HG02610 (cell line): ENCODE measurements at regions not wholly inside any gene's neighbourhood (a gene's known extent, or its start where the extent isn't known, plus 50 kb on each side); places are given as distances from the start of the nearest gene placed in this dataset.

ENCODE experiments used
- ATAC-seq: cut with Tn5 transposase; IDR thresholded peaks from one replicate; pipeline ENCODE4 v1.9.1; 2021; ENCODE audit warnings: mild to moderate bottlenecking, moderate library complexity; ENCODE audit not compliant: unreplicated experiment

DNA sequence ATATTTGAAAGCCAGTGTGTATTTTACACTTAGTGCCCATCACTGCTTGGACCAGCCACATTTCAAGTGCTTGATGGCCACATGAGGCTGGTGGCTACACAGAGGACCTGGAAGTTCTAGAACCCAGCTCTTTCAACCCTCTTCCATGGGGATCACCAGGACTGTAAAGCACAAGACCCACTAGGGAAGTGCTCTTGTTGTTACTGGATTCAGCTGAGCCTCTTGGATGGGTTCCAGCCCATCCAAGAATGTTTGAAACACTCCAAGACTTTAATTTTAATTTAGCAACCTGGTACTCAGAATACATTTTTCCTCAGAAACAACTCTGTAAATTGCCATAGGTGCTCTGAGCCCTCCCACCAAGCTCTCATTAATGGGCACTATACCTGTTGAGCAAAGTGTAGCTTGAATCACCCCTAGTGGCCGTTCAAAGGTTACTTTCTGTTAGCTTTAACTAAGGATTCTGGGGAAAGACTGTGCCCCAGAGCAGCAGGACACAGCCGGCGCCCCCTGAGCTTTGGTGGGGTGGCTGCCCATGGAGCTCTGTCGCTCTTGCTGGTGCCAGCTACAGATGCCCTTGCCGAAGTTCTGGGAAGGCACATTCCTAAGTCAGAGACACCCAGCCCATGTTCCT is 212.4 kb downstream of the HSD17B3 start:
- no peak for ATAC-seq

DNA sequence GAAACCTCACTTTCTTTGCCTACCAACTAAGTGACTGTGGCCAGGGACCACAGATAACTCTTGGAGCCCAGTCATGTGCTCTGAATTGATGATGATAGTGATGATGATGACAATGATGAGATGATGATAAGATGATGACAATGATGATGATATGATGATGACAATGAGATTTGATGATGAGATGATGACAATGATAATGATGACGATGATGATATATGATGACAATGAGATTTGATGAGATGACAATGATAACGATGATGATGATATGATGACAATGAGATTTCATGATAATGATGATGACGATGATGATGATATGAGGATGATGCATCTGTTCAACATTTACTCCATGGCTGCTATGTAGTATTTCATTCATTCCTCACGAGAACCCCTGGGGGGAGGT is 213.0 kb downstream of the ERCC6L2 start:
- ATAC-seq, result no peak

DNA sequence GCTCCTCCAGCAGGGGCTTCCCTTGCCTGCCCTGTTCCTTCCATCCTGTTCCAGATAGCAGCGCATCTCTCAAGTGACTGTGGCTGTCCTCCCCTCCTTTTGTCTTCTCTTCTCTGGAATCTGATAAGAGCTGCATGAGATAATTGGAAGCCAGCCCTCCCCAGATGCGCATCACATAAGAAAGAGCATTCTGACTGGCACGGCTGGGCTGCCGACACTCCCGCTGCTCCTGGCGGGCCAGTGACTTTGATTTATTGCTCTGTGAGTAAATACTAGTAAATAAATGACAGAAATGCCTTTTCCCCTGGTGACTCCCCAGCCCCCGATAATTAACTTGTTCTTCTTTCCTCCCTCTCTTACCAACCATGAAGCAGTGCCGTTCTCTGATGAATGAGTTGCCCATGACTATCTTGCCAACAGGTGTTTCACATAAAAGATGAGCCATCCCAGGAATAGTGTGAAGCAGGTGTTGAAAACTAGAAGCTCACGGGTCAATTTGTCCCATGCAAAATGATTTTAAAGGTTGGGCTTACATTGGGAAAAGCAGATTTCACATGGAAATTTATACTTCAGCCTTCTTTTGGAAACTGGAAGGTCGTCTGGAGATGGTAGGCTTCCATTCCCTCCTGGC is 212.3 kb downstream of the ERCC6L2 start:
- no peak for ATAC-seq

DNA sequence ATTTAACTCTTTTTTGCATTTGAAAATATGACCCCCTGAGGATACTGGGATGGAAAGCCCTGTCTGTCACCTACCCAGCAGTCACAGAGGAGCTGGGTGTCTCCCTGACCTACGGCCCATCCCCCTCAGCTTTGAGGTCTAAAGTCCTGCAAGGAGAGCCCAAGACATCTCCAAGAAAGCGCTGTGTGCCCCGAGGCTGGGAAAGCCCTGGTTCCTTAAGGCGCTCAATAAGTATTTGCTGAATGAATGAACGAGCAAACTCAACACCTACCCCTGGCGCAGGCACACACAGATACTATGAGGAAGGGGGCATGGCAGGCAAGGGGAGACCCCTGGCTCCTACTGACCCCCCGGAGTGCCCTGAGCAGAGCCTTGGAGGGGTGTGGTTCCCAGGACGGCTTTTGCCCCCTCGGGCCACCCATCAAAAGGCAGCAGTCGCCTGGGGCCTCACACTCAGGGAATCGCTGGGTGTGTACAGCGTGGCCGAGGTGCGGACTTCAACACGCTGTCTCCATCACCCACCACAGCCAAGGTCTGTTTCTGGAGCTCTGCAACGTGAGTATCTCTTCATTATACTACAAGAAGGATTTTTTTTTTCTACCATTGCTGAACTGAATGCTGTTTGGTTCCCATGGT is 211.6 kb downstream of the ERCC6L2 start:
- ATAC-seq, result no peak

DNA sequence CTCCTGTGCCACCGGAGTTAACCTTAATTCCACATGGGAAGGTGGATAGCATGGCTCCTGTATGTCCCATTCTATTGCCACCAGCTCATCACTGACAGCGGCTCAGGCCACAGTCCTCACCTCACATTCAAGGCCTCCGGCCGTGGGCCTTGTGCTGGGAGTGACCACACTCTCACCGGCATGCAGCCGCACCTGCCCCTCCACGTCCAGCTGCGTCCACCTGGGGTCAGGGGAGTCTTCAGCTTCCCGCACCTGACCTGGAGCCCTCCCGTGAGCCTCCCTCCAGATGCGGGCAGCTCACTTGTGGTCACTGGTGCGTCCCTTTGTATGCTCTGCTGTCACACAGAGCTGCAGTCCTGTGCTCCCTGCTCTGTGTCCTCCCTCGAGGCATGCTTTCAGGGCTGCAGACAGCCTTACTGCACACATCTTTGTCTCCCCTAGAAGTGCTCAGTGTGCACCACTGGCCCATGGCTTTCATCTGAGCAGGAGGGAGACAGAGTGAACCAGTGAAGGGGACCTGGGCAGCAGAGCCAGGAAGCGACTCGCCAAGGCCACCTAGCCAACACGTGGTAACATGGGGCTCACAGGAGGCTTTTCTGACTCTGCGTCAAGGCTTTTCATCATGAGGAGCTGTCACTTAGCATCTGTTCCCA is 210.1 kb downstream of the ERCC6L2 start:
- no peak for ATAC-seq

DNA sequence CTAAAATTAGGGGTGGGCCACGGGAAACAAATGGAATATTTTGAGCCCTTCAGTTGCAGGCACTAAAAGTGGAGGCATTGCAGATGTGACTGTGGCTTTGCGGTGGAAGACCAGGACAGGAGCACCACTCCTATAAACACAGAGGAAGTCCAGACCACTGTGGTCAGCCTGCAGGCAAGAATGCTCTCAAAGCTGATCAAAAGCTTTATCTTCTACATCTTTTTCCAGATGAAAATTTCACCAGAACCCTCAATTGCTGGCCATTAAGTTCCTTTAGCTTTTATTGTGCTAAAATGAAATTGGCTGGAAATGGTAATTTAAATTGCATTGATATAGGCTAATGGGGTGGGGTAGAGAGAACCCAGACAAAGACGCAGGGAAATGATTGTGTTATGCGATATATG is 208.8 kb downstream of the ERCC6L2 start:
- no peak for ATAC-seq

DNA sequence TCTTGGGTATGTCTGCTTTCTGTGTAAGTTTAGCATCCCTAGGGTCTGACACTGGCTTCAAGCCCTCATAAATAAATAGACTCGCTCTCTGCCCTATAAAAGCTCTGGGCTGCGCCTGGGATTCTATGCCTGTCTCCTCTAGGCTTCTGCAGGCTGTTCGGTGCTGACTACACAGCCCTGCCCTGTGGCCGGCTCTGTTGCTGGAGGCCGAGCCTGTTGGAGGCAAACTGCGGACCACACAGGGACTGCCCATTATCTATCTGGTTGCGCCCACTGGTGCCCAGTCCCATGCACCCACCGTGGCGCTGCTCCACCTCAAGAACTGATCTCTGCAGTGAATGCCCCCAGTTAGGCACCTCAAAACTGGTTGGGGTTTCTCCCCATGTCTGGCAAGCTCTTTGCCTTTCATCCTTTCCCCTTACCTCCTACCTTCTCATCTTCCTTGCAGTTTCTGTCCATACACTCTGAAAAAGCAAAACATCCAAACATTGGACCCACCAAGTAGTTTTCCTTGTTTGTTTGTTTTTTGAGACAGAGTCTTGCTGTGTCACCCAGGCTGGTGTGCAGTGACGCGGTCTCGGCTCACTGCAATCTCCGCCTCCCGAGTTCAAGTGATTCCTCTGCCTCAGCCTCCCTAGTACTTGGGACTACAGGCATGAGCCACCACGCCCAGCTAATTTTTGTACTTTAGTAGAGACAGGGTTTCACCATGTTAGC is 207.2 kb downstream of the ERCC6L2 start:
- ATAC-seq, result no peak

DNA sequence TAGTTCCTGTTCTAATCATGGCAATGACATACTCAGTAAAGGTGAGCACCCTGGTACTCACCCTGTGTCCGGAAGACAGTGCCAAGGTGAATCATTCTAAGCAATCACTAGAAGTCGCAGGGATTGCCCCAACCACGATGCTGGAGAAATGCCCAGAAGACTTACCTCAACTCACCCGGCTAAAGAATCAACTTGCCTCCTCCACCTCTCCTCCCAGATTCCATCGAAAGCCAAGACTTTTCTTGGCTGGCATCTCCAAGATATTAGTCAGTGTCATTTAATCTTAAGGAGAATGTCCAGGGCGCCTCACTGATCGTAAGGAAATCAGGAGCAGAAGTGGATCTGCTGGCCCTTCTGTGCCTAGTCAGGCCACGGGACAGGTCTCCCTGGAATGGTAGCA is 204.9 kb downstream of the ERCC6L2 start:
- no peak for ATAC-seq

DNA sequence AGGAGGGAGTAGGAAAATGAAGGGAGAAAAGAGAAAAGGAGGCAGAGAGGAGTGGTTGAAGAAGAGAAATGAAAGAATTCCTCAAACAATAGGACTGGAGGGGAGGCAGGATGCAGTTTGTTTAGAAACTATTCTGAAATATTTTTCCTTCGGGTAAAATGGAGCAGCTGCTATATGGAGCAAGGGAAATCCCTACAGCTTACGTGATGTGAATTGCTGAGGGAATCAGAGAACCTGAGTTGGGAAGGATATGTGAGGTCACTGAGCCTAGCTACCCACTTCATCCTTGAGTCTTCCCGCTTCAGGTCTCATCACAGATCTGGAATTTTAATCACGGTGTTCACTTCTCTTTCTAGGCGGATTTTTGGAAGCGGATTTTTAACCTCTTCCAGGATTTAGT is 204.3 kb downstream of the ERCC6L2 start:
- ATAC-seq, result no peak

DNA sequence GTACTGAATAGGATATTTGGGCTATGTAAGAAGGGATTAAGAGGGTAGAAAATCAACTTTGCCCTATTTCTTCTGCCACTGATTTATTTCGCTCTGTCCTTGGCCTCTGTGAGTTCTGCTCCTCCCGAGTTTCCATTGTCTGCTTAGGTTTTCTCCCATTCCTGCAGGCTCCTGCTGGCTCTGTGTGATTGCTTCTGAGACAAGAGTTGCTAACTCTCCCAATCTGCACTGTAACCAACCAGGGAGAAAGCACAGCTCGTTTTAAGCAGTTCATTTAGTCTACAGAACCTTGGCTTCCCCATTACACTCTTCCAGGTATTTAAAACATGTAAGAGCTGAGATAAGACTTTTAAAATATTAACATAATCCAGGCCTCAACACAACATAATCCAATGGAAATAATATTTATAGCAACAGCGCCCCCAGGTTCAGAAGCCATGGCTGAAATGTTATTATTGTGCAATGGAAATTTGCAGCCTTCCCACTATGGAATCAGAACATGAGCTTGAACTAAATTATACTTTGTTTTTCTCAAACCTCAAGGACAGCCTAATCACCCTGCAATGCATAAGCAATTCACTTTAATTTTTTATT is 203.5 kb downstream of the ERCC6L2 start:
- ATAC-seq, result no peak

DNA sequence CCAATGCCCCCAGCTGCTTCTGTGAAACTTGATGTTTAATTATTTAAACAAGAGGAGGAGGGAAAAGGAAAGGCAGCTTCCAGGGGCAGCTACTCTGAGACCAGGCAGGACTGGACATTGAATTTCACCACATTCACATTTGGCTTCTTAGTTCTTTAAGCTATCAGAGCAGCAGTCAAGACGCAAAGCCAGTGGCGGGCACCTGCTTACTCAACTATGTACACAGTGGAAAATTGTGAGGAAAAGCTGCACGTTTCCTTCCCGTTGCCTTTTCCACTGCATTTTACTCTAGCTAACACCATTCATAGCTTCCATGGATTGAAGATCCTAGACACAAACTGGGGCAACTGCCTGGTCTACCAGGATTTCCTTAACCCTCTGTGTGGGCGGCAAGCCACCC is 200.3 kb downstream of the ERCC6L2 start:
- ATAC-seq, result no peak

DNA sequence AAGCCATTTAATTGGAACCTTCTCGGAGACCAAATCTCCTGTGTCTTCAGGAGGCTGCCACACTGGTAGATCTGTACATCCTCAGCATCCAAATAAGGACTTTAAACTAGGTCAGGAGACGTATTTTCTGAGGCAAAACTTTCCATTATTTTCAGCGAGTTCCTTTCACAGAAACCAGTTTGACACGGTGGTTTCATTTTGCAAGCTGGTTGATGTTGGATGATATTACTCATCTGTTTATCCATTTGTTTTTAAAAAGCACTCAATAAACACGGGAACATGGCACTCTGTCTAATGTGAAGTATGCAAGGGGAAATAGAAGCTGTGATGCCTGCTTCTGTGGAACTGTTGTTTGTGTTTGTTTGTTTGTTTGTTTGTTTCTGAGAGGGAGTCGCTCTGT is 199.6 kb downstream of the ERCC6L2 start:
- ATAC-seq, result no peak

DNA sequence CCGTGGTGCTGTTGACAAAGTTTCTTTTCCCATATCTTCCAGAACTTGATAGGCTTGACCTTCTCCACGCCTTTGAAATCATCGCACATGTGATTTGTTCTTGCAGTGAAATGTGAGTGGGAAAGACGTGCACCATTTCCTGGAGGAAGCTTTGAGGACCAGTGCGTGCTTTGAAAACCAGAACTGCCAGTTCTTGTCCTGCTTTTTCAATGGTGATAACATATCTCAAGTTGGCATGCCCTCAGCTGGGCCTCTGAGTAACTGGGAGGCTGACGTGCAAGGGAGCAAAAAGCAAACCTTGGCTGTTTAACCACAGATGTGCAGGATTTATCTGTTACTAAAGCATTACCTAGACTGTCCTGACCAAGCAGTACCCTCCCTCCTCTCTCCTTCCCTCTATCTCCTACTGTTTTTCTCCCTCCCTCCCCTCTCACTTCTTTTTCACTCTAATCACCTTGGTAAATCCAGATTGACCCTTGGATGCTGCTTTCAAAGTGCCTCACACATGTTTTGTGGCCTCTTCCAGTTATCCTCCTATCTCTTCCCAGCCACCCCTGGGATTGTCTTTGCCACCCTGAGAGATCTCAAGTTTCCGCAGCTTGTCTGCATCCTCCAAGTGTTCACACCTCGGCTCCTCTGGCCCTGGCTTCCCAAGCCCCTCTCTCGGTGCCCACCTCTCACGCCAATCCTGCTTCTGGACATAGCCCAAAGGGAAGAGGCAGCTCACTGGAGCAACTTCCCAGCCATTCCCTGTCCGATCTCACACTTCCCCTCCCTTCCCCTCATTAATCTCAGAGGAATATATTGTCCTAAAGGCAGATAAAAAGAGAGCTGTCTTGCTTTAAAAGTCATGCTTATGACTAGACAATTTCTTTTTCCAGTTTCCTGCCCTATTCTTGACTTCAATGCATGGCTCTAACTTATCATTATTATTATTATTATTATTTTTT is 198.3 kb downstream of the ERCC6L2 start:
- ATAC-seq, result no peak

DNA sequence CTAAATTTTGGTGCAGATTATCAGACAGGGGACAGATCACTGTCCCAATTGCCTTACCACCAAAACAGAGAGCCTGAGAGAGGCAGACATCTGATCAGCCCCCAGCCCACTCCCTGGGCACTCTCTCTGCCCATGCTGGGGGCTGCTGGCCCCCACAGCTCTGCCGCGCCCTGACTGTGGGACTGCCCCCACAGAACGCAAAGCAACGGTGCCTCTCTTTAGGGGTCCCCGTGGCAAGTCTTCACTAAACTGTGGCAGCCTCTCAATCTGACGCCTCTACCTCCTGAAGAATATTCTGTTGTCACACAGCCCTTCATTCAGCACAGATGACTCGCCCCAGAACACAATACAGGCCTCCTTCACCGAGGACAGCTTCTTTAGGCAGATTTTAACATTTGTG is 197.4 kb downstream of the ERCC6L2 start:
- ATAC-seq, result no peak

DNA sequence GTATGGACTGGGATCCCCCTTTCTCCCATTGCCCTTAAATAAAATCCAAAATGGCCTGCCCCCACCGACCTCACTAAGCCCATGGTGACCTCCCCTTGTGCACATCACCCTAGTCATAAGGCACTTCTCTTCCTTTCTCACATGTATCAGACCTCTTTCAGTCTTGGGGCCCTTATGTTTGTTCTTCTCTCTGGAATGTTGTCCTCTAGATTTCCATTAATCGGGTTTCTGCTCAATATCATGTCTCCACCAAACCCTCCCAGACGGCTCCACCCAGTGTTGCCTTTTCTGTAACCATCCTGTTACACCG is 196.3 kb downstream of the ERCC6L2 start:
- ATAC-seq, result no peak

DNA sequence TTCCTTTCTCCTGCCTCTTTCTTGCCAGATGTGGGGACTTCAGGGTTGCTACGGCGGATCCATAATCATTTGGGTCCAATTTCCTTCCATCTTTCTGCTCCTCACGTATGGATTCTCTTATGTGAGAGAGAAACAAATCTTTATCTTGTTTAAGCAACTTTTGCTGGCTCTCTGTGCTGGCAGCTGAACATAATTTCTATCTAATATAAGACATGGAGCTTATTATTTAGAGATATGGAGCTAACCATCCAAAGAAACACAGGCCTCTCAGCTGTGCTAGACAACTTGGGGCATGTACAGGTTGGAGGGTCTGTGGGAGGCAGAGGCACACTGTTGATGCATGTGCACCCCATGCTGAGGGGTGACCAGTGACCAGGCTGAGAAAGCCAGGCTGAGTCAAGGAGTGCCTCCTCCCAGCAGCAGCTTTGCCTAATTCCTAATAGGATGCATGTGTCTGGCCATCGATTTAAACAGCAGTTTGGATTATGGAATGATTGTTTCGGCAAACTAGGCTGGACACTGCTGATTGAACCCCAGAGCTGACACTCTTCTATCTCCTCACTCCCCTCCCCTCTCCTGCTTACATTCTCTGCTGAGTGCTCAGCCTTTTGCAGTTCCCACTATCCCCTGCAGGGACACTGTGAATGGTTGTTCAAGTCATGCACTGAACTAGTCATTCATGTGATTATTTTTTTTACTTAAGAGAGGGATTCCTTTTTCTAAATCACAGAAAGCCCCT is 195.8 kb downstream of the ERCC6L2 start:
- no peak for ATAC-seq

DNA sequence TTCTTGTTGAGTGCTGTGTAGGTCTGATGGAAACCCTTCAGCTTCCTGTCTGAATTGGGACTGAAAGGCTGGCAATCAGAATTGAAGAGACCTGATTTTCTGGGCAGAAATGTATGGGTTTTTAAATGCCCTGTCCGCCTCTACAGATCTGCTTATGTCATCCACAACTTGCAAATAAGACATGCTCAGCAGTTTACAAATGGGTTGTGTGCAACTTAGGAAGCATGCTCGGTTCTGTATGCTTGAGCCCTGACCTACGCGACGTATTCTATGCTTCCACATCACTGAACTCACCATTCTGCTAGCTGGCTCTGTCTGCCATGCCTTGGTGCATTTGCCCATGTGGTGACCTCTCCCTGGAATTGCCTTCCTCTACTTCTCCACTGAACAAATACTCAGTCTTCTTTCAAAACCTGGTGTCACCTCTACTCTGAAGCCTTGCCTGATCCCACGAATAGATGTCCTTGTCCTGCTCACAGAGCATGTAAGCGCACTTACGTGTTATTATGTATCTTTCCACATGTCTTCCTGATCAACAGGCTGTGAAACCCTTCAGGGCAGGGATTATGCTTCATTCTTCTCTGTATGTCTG is 194.2 kb downstream of the ERCC6L2 start:
- ATAC-seq, result no peak

DNA sequence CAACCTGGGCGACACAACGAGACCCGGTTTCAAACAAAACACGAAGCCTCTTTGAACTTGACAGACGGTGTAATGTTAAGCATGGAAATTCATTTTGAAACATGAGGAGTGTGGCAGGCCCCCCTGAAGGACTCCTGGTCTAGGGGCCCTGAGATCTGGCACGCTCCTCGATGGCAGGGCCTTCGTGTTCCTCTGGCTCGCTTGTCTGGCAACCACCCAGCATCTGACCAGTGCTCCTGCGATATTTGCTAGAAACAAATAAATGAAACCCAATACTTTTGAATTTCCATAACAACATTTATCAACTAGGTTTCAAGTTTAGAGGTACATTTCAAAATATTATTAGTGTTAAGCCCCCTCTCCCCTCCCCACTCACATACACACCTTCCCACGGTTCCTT is 193.0 kb downstream of the ERCC6L2 start:
- no peak for ATAC-seq

DNA sequence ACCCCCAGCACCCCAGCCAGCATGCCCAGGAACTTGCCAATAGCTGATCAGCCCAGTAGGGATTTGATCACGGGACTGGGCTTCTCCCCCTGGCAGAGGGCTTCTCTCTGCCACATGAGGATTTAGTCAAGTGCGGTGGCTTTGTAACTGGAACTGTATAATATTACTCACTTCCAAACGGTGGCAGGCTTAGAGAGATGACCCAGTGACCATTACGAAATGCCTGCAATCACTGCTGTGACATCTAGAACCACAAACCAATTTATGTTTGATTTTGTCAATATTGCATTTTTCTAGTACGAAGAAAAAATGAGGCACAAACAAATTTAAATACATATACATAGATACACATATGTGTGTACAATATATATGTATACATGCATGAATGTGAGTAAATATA is 192.1 kb downstream of the ERCC6L2 start:
- ATAC-seq, result no peak
